ENCODE measurements at regions not wholly inside any gene's neighbourhood (a gene's known extent, or its start where the extent isn't known, plus 50 kb on each side); places are given as distances from the start of the nearest gene placed in this dataset.
"Not testable (repeated sequence)": the region's sequence is repeated elsewhere in the genome, so short reads cannot be mapped to it uniquely, and the experiment has no call there.

- not testable (repeated sequence) for H3K9ac ChIP-seq (ENCODE audit: low read length); H3K4me1 ChIP-seq (ENCODE audit: control insufficient read depth, insufficient read depth, low read length); H3K9me3 ChIP-seq (ENCODE audit: control insufficient read depth, low read length); H3K27me3 ChIP-seq (replicated peaks; ENCODE audit: control insufficient read depth, insufficient read depth, low read length); H3K4me3 ChIP-seq (ENCODE audit: low read length); DNase-seq (ENCODE audit: low read depth); H3K36me3 ChIP-seq (ENCODE audit: control insufficient read depth, insufficient read depth, low read length, severe bottlenecking)
These were observed 151.5 kb upstream of the FAM240B start for GRCh38 chr9:38871282-38871940.

- not testable (repeated sequence) for H3K9me3 ChIP-seq (ENCODE audit: control insufficient read depth, low read length); DNase-seq (ENCODE audit: low read depth); H3K9ac ChIP-seq (ENCODE audit: low read length)
These were observed 139.9 kb upstream of the FAM240B start for GRCh38 chr9:38859827-38860226.

GRCh38 chr9:38848966-38849365, 129.0 kb upstream of the FAM240B start:
- not testable (repeated sequence) for H3K9ac ChIP-seq (ENCODE audit: low read length); H3K4me1 ChIP-seq (ENCODE audit: control insufficient read depth, insufficient read depth, low read length); H3K4me3 ChIP-seq (ENCODE audit: low read length); H3K9me3 ChIP-seq (ENCODE audit: control insufficient read depth, low read length); DNase-seq (ENCODE audit: low read depth); H3K36me3 ChIP-seq (ENCODE audit: control insufficient read depth, insufficient read depth, low read length, severe bottlenecking); H3K27me3 ChIP-seq (replicated peaks; ENCODE audit: control insufficient read depth, insufficient read depth, low read length)

More at GRCh38 chr9:38859827-38860226, 139.9 kb upstream of the FAM240B start:
- H3K27me3 ChIP-seq (replicated peaks; ENCODE audit: control insufficient read depth, insufficient read depth, low read length); H3K4me1 ChIP-seq (ENCODE audit: control insufficient read depth, insufficient read depth, low read length); H3K4me3 ChIP-seq (ENCODE audit: low read length); H3K36me3 ChIP-seq (ENCODE audit: control insufficient read depth, insufficient read depth, low read length, severe bottlenecking): not testable (repeated sequence)

GRCh38 chr9:38840213-38840612, 120.3 kb upstream of the FAM240B start:
- not testable (repeated sequence) for H3K9ac ChIP-seq (ENCODE audit: low read length); H3K9me3 ChIP-seq (ENCODE audit: control insufficient read depth, low read length); DNase-seq (ENCODE audit: low read depth); H3K4me3 ChIP-seq (ENCODE audit: low read length); H3K27me3 ChIP-seq (replicated peaks; ENCODE audit: control insufficient read depth, insufficient read depth, low read length); H3K36me3 ChIP-seq (ENCODE audit: control insufficient read depth, insufficient read depth, low read length, severe bottlenecking); H3K4me1 ChIP-seq (ENCODE audit: control insufficient read depth, insufficient read depth, low read length)

- H3K9me3 ChIP-seq (ENCODE audit: control insufficient read depth, low read length); H3K4me1 ChIP-seq (ENCODE audit: control insufficient read depth, insufficient read depth, low read length); H3K9ac ChIP-seq (ENCODE audit: low read length); H3K4me3 ChIP-seq (ENCODE audit: low read length); H3K27me3 ChIP-seq (replicated peaks; ENCODE audit: control insufficient read depth, insufficient read depth, low read length); DNase-seq (ENCODE audit: low read depth); H3K36me3 ChIP-seq (ENCODE audit: control insufficient read depth, insufficient read depth, low read length, severe bottlenecking): not testable (repeated sequence)
These were observed 113.8 kb upstream of the FAM240B start for GRCh38 chr9:38833706-38834105.

GRCh38 chr9:38813855-38814254, 93.9 kb upstream of the FAM240B start:
- peak; percentile 24 for DNase-seq (ENCODE audit: low read depth)
- not testable (repeated sequence) for H3K36me3 ChIP-seq (ENCODE audit: control insufficient read depth, insufficient read depth, low read length, severe bottlenecking); H3K9ac ChIP-seq (ENCODE audit: low read length); H3K4me3 ChIP-seq (ENCODE audit: low read length); H3K9me3 ChIP-seq (ENCODE audit: control insufficient read depth, low read length); H3K4me1 ChIP-seq (ENCODE audit: control insufficient read depth, insufficient read depth, low read length); H3K27me3 ChIP-seq (replicated peaks; ENCODE audit: control insufficient read depth, insufficient read depth, low read length)

- not testable (repeated sequence) for H3K4me3 ChIP-seq (ENCODE audit: low read length); H3K9me3 ChIP-seq (ENCODE audit: control insufficient read depth, low read length); H3K36me3 ChIP-seq (ENCODE audit: control insufficient read depth, insufficient read depth, low read length, severe bottlenecking); H3K9ac ChIP-seq (ENCODE audit: low read length); H3K27me3 ChIP-seq (replicated peaks; ENCODE audit: control insufficient read depth, insufficient read depth, low read length); H3K4me1 ChIP-seq (ENCODE audit: control insufficient read depth, insufficient read depth, low read length); DNase-seq (ENCODE audit: low read depth)
These were observed 88.1 kb upstream of the FAM240B start for GRCh38 chr9:38807919-38808459.

DNA sequence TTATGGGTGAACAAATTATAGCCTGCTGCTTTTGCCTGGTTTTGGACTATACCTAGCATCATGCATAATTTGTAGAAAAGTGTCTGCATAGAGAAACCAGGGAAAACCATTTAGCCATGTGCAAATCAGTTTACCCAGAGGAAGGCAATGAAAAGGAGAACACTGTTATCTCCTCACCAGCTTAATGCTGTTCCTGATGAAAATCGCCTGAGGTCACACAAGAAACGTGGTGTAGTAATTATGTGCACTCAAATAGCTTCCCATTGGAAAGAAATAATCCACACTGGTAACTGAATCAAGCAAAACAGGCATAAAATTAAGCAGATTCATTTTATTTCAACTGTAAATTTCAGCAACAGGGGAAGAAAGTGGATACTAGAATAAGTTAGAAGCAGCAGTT, 51.7 kb upstream of the FAM240B start:
- Histone ChIP-seq H3K27me3 (replicated peaks; ENCODE audit: control insufficient read depth, insufficient read depth, low read length) (no peaks in the 10 kb centered on the region), H3K9me3 (ENCODE audit: control insufficient read depth, low read length) (no peaks in the 10 kb centered on the region), H3K9ac (ENCODE audit: low read length) (no peak overlapping the region), H3K36me3 (ENCODE audit: control insufficient read depth, insufficient read depth, low read length, severe bottlenecking) (no peaks in the 10 kb centered on the region), H3K4me1 (ENCODE audit: control insufficient read depth, insufficient read depth, low read length) (no peaks in the 10 kb centered on the region), H3K4me3 (ENCODE audit: low read length) (no peak overlapping the region)
- no peak for DNase-seq (ENCODE audit: low read depth)

Measured in adipocyte (in vitro differentiated cells).